C4-2B (cell line): ENCODE measurements at regions not wholly inside any gene's neighbourhood (a gene's known extent, or its start where the extent isn't known, plus 50 kb on each side); places are given as distances from the start of the nearest gene placed in this dataset.

Experiments
- CTCF ChIP-seq: fragments of 450-650 bp; conservative IDR thresholded peaks from 2 replicates; pipeline ENCODE4 v1.5.1; 2017; ENCODE audit warnings: mild to moderate bottlenecking
- ZFX ChIP-seq: fragments of 450-650 bp; IDR thresholded peaks from 2 replicates; pipeline ENCODE4 v1.6.1; 2017

DNA sequence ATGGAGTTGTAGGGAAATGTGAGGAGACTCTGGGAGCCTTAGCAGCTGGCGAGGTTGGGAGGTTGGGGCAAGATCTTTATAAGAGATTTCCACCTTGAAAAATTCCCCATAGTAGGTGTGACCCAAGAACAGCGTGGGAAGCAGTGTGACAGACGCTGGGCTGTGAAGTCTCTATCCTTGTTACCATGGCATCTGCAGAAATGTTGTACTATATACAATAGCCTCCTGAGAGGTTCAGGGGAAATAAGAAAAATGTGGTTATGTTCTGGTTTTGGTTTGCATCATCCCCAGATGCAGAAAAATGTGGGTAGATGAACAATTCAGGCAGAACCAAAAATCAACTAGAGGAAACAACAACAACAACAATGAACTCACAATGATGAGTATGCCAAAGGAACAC is 498.6 kb downstream of the SH2D4B start:
- TF ChIP-seq CTCF (no peak), ZFX (no peak)
